ENCODE measurements at regions not wholly inside any gene's neighbourhood (a gene's known extent, or its start where the extent isn't known, plus 50 kb on each side); places are given as distances from the start of the nearest gene placed in this dataset.

DNA sequence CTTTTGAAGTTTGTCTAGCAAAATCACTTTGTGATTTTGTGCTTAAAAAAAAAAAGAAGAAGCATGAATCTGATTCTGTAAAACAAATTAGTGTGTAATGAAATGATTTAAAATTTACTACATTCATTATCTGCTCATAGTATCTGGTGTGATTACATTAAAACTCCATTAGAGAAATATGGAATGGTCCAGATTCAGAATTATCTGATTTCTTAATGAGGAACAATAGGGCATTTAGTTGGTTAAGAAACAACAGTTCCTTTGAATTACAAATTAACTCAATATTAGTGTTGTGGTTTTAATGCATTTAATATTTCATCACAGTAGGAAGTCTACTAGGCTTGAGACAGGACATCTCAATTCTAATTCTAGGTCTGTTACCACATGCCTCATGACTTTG, 57.9 kb upstream of the PDHA1 start:
- TF ChIP-seq, protein P1, sequence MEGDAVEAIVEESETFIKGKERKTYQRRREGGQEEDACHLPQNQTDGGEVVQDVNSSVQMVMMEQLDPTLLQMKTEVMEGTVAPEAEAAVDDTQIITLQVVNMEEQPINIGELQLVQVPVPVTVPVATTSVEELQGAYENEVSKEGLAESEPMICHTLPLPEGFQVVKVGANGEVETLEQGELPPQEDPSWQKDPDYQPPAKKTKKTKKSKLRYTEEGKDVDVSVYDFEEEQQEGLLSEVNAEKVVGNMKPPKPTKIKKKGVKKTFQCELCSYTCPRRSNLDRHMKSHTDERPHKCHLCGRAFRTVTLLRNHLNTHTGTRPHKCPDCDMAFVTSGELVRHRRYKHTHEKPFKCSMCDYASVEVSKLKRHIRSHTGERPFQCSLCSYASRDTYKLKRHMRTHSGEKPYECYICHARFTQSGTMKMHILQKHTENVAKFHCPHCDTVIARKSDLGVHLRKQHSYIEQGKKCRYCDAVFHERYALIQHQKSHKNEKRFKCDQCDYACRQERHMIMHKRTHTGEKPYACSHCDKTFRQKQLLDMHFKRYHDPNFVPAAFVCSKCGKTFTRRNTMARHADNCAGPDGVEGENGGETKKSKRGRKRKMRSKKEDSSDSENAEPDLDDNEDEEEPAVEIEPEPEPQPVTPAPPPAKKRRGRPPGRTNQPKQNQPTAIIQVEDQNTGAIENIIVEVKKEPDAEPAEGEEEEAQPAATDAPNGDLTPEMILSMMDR (conservative IDR thresholded peaks at IDR 0.05; ENCODE audit: control insufficient read depth, insufficient read depth, low read depth, low read length): no peak
- no peak overlapping the region for H3K4me3 ChIP-seq (ENCODE audit: control insufficient read depth, low read depth, low read length)
- no peak for DNase-seq (ENCODE audit: low read depth)

DNA sequence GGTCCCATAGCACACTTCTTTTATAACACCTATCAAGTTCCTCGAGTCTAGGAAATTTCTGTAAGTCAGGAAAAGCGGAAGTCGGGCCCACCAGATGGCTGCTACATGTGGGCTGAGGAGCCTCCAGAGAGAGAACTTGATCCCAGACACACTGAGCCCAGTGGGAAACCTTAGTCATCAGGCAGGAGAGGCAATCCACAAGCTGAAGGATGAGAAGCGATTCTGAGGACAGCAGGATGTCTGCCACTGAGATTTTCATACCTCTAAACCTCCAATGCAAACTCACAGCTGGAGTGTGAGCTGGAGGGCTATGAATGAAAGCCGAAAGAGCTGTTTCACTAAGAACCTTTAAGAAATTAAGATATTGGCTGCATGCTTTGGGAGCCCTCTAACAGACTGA, 52.6 kb upstream of the PDHA1 start:
- TF ChIP-seq, protein P1 (conservative IDR thresholded peaks at IDR 0.05; ENCODE audit: control insufficient read depth, insufficient read depth, low read depth, low read length): no peak
- H3K4me3 ChIP-seq (ENCODE audit: control insufficient read depth, low read depth, low read length): no peak overlapping the region
- no peak for DNase-seq (ENCODE audit: low read depth)

DNA sequence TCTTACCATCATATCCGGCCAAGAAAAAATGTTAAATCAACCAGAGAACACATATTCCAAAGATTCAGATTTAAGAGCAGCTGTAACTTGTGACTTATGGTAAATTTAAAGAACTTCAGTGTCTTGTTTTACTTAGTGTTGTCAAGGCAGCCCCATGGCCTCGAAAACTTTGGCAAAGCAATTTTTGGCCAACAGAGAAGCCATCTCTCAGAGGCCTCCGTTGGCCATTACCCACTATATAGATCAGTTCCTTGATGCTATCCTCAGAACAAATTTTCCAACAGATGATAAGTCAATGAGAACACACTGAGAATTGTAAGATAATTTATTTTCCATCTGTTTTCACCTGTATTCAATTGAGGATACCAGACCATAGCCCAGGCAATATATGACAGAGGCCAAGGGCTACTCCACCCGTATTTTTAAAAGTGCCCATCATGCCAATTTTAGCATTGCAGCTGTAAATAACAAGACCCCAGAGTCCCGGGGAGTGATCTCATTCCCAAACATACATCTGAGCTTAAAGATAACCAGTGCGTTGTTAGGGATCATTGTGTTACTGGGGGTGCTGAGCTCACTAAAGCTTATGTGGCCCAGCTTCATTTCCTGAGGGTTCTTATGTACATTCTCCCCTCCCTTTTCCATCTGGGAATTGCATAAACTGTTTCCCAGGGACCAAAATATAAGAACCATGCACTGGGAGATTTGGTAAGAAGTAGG, 50.0 kb upstream of the PDHA1 start:
- DNase-seq (ENCODE audit: low read depth): no peak
- TF ChIP-seq, protein P1 (conservative IDR thresholded peaks at IDR 0.05; ENCODE audit: control insufficient read depth, insufficient read depth, low read depth, low read length): no peak
- no peak overlapping the region for H3K4me3 ChIP-seq (ENCODE audit: control insufficient read depth, low read depth, low read length)
